Posterior cingulate gyrus (tissue), 11 donors: ENCODE measurements at regions not wholly inside any gene's neighbourhood (a gene's known extent, or its start where the extent isn't known, plus 50 kb on each side); places are given as distances from the start of the nearest gene placed in this dataset.

ENCODE experiments used
- DNase-seq, 10 donors: peaks; one replicate each; pipeline versions ENCODE4 v3.0.0 to v3.0.0-alpha.2; 2020 to 2021; ENCODE audit warnings: mixed read lengths in 3 of 10
- intact Hi-C: fragments of 100-400 bp; cut with DNase I; formaldehyde crosslinking; loops from one replicate; pipeline ENCODE4 v1.15.1; 2023

DNA sequence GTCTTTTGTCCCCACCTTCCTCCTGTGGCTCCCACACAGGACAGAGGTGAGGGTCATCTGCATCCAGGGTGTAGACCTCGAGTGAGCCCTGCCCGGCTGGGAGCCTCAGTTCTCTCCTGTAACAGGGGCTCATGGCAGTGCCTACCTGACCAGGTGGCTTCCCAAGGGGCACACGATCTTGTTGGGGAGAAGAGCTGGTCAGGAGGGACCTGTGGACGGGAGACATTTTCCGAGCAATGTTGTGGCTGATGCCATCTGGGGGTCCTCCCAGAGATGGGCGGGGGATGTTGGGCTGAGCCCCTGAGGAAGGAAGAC is 51.9 kb downstream of the CEBPB start:
- intact Hi-C loops: no loop called here
- DNase-seq: peak in 2 of 10 donors; percentile 11 to 70

DNA sequence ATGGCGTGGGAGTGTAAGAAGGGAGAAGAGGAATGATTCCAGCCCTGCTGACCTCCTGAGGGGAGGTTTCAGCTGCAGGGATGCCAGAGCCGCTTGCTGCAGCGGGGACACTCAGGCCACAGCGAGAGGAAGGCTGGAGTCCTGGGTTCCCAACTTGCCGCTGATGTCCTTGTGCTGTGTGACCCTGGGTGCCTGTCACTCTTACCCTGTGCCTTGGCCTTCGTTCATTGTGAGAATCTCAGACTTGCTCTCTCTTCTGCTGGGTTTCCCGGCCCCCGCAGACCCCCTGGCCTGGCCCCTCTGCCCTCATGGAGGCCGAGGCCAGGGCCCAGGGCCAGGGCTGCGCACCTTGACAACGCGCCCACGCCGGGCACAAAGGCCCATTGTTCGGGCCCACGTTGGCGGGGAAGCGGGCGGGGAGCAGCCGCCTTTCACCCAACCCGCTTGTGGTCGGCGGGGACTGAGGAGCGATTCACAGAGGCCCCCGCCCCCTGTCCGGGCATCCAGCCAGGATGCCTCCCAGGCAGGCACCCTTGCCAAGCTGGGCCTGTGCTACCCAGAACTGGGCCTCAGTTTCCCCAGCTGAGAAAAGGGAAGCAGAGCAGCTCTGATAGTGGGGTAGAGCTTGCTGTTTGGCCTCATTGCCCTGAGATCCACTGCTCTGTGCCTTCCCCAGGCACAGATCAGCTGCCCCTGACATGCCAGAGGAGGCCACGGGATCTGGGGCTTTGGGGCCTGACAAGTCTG is 52.4 kb downstream of the CEBPB start:
- intact Hi-C loops: no loop called here
- DNase-seq: peak; percentile 59 to 96 (median 70)

- peak in 1 of 10 donors; percentile 39 for DNase-seq
- intact Hi-C loops: no loop called here
These were observed 53.2 kb downstream of the CEBPB start for GRCh38 chr20:50243610-50244351.

DNA sequence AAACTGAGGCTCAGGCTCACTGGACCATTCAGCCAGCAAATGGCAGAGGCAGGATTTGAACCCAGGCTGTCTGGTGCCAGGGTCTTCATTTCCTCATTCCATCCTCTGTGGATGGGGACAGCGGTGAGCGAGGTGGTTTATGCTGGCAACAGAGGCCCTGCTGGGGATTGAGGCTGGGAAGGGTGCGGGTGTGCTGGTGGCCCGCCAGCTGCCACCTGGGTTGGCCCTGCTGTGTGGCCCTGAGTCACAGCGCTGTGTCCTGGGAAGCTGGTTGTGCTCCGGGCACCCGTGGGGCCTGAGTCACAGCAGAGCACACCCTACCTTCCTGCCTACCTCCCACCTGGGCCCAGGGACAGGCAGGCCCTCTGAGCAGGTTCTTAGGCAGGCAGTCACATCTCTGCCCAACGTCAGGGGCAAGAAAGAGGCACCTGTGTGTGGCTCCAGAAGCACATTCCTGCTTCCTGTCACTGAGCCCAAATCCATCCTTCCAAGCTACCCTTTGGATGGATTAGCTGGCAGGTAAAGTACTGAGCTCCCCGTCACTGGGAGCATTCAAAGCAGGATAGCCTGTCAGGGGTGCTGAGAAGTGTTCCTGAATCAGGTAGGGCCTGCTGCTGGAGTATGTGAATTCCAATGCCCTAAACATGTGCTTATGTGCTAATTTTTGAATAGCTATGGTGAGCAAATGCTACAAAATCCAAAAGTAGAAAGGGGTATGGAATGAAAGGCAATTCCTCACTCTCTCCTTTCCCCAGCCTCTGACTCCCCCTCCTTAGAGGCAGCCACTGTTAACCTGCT is 53.9 kb downstream of the CEBPB start:
- intact Hi-C loops: no loop called here

DNA sequence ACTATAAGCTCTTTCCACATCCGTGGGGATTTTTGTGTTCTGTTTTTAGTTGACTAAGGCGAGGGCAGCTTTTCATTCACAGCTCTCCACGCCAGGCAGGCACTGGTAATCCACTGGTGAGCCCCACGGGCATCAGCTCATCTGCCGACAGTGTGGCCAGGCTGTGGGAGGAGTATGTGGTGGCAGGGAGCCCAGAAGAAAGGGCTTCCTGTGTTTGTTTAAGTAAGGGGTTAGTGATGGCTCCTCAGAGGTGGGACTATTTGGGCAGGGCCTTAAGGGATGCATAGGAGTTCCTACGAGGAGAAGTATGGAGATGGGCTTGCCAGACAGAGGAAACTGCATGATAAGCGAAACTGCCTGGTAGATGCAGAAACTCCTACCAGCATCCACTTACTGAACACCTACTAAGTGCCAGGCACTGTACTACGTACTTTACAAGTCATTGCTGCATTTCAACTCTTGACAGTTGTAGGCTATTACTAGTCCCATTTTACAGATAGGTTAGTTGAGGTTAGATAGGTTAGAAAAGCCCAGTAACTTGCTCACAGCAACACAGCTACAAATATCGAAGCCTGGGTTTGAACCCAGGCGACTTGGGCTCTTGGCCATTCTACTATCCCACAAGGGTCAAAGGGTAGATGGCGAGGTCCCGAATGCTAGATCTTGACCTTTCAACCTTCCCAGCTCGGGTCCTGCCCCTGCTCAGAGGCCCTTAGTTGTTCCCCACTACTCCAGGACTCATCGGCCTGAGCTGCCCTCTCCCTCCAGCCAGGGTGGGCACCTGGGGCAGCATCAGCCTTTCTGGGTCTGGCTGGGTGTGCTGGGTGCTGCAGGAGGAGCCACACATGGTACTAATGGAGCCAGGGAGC is 55.1 kb downstream of the CEBPB start:
- intact Hi-C loops: no loop called here
- peak in 2 of 10 donors; percentile 47 to 54 for DNase-seq

More for the DNA sequence above, 53.9 kb downstream of the CEBPB start:
- DNase-seq: peak in 2 of 10 donors; percentile 29 to 43

DNA sequence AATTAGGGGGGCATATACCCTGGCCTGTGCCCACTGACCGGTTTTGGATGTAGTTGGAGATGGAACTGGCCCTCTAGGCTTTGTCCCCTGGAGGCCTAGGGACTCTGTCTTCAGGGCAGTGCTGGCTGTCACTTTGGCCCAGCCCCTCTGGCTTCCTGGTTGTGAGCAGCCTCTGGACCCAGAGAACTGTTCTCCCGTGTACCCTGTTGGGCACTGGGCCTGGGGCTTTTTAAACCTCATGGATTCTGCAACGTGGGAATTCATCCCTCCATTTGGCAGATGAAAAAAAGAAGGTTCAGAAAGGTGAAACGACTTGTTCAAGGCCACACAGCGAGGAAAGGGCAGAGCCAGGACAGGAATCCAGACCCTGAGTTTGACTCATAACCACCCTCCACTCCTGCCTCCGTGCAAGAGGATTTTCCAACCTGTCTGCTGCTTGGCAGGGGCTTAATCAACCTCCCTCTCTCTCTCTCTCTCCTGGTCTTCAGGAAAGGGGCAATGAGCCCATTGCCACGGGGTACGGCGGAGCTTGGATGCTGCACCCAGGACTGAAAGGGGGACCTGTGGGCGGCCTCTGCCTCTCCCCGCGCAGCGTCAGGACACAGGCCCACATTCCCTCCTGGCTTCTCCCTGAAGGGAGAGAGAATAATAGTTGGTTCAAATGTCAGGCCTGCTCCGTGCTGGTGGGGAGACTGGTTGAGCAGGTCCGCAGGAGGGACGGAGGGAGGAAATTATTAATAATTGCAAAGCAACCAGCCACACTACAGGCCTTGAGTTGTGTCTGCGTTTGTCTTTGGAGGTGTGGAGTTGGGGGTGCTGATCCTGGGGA is 56.0 kb downstream of the CEBPB start:
- intact Hi-C loops: no loop called here
- peak in 2 of 10 donors; percentile 32 to 54 for DNase-seq

GRCh38 chr20:50247196-50248094 is 56.8 kb downstream of the CEBPB start:
- intact Hi-C loops: no loop called here
- DNase-seq: peak in 2 of 10 donors; percentile 3 to 30

DNA sequence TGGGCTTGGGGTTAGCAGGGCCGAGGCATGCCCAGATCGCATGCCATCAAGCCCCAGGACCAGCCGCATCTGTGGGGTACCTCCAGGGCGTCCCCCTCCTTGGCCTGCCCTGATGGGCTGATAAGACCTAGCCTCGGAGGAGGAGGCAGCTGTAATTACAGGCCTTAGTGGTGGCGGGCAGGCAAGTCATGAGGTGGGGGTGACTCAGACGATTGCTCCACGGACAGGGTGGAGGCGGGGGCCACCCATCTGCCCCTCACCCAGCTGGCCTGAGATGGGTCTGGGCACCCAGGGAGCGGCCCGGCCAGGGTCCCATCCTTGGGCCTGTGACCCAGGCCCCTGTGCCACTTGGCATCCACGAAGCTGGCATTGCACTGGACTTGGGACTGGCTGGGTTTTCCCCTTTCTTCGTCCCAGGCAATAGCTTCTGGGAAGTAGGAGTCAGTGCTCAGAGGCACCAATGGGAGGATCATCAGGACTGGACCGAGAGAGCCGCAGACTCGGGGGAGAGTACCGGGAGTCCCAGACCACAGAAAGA is 57.5 kb downstream of the CEBPB start:
- intact Hi-C loops: no loop called here
- peak in 2 of 10 donors; percentile 42 to 74 for DNase-seq

DNA sequence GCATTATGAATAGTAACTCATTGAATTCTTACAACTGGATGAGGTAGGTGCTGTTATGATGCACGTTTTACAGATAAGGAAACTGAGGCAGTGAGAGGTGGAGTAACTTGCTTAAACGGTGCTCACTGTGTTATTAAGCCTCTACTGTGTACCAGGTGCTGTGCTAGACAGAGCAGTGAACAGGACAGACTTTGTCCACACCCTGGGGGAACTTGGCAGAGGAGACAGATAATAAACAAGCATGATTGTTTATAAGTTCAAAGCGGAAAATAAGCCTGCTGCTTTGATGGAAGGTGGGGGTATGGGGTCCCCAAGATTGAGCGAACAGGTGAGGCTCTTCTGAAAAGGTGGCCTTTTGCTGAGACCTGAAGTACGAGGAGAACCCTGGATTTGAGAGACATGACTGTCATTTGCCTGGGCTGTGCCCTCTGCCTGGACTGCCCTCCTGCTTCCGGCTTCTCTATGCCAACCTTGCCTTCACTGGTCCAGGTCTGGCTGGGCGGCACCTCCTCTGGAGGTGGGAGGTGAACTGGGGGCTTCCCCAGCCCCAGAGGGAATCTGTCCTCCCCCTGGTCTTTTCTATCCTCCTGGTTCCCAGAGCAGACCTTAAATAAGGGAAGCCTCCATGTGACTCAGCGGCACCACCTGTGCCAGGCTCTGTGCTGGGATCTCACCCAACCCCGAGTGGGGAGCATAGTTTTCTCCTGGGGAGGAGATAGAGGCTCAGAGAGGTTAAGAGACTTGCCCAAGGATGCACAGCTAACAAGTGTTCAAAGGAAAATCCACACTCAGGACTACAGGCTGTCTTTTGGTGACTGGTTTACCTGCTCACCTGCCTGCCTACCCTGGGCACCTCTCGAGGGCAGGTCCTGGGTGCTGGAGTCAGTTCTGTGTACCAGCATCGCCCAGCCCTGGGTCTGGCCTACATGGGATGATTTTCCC is 59.1 kb downstream of the CEBPB start:
- peak in 1 of 10 donors; percentile 63 for DNase-seq
- intact Hi-C loops: no loop called here

DNA sequence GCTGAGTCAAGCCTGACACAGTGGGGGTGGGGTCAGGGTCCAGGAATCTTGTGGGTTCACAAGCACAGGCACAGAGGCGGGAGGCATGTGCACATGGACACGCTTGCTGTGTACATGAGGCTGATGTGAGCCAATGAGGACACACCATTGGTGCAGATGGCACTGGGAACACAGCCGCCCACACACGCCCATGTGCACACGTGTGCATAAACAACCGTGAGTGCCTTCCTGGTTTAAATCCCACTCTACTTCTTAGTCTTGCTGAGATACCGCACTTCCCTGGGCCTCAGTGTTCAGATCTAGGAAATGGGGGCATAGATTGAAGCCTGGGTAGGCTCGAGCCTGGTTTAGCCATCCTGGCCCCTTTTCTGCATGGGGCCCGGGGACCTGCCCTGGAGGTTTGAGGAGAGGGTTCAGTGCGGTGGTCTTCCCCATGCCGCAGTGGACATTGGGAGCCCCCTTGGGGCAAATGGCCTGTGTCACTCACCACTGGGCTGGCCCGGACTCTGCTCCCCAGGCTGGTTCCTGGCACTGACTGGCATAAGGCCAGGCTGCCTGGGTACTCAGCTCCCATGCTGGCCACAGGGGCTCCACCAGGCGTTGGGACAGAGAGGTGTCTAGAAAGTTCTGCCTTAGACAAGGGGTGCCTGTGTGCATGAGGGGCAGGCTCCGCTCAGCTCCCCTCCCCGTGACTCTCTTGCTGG is 60.2 kb downstream of the CEBPB start:
- peak in 2 of 10 donors; percentile 41 to 58 for DNase-seq
- intact Hi-C loops: no loop called here

DNA sequence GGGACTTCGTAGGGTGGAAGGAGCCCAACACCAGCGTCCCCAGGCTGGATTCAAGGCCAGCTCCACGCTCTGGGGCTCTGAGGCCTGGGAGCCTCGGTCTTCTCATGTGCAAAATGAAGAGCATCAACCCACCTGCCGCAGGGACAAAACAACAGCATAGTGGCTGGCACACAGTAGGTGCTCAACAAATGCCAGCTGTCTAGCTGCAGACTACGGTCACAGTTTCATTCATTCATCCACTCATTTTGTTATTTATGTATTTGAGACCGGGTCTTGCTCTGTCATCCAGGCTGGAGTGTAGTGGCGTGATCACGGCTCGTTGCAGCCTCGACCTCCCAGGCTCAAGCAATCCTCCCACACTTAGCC is 60.7 kb downstream of the CEBPB start:
- intact Hi-C loops: no loop called here
- peak in 1 of 10 donors; percentile 31 for DNase-seq

GRCh38 chr20:50251992-50252511 is 61.4 kb downstream of the CEBPB start:
- intact Hi-C loops: no loop called here
- peak in 2 of 10 donors; percentile 23 to 52 for DNase-seq

GRCh38 chr20:50252701-50253100 is 62.1 kb downstream of the CEBPB start:
- DNase-seq: peak in 2 of 10 donors; percentile 12 to 44
- intact Hi-C loops: no loop called here

DNA sequence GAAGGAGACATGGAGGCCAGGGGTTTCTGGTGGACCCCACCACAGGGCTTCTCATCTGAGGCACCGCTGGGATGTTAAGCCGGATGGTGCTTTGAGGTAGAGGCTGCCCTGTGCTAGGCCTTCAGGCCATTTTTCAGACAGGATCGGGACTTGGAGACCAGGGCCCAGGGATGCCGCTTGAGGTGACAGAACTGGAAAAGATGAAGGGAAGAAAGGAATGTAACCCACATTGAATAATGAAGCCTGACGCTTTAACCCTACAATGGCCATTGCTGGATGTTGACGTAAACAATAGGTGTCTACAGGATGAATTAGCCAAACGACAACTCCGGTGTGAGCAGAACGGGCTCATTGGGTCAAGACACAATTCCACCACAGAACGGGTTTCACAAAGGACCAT is 62.5 kb downstream of the CEBPB start:
- intact Hi-C loops: no loop called here
- peak in 2 of 10 donors; percentile 24 to 67 for DNase-seq

GRCh38 chr20:50254466-50255079 is 63.9 kb downstream of the CEBPB start:
- peak in 1 of 10 donors; percentile 7 for DNase-seq
- intact Hi-C loops: no loop called here

DNA sequence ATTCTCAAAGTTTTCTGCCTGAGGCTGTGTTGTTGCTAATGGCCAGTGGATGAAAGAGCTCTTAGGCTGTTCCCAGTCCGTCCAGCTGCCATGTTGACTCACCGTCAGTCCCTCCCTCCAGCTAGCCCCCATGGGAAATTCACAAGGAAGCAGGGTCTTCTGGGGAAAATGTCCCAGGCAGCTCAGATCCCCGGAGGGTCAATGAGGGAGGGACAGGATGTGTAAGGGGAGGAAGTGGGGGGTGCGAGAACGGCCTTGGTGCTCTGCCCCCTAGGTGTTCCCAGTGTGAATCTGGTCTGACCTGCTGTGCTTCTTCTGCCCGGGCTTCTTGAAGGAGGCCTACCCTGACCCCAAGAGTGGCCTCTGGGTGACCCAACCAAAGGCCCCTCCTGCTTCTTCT is 65.9 kb downstream of the CEBPB start:
- DNase-seq: peak in 2 of 10 donors; percentile 5 to 16
- intact Hi-C loops: no loop called here
